ENCODE measurements at regions not wholly inside any gene's neighbourhood (a gene's known extent, or its start where the extent isn't known, plus 50 kb on each side); places are given as distances from the start of the nearest gene placed in this dataset.

DNA sequence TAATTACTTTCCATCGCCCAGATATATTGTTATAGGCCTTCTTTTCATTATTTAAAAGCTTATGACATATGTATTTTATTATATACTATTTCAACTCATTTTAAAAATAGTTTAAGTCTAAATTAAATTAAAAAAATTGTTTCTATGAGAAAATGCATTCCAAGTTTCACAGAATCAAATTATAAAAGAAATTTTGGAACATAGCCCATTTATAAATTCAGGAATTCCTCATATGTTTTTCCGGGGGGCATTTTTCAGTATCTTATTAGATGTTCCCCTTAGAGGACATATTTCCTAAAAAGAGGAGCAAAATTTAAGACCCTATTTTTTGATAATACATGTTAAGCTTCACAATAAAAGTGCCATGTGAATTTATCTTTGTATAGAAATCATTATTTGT is 119.9 kb upstream of the ATP2B1 start:
- Histone ChIP-seq H3K27ac (no peak overlapping the region), H3K27me3 (no peaks in the 10 kb centered on the region), H3K4me1 (no peaks in the 10 kb centered on the region), H3K9me3 (no peaks in the 10 kb centered on the region), H3K36me3 (no peaks in the 10 kb centered on the region), H3K4me3 (no peak overlapping the region)
- intact Hi-C loops (cut with DNase I; ENCODE audit: low total_unique reads) (no loop called here), in situ Hi-C loops (cut with MboI; ENCODE audit: low pct_ligation_motif_present in 1 of 4, low pct_unique_long_range_greater_than_20kb in 1 of 4, low sequenced_read_pairs in 3 of 4) (no loop called here)
- DNase-seq: no peak
- TF ChIP-seq, protein P1, sequence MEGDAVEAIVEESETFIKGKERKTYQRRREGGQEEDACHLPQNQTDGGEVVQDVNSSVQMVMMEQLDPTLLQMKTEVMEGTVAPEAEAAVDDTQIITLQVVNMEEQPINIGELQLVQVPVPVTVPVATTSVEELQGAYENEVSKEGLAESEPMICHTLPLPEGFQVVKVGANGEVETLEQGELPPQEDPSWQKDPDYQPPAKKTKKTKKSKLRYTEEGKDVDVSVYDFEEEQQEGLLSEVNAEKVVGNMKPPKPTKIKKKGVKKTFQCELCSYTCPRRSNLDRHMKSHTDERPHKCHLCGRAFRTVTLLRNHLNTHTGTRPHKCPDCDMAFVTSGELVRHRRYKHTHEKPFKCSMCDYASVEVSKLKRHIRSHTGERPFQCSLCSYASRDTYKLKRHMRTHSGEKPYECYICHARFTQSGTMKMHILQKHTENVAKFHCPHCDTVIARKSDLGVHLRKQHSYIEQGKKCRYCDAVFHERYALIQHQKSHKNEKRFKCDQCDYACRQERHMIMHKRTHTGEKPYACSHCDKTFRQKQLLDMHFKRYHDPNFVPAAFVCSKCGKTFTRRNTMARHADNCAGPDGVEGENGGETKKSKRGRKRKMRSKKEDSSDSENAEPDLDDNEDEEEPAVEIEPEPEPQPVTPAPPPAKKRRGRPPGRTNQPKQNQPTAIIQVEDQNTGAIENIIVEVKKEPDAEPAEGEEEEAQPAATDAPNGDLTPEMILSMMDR (IDR thresholded peaks at IDR 0.05): no peak
- TF ChIP-seq POLR2AphosphoS5 (IDR thresholded peaks at IDR 0.05) (no peak), POLR2A (IDR thresholded peaks at IDR 0.05) (no peak), EP300 (IDR thresholded peaks at IDR 0.05; ENCODE audit: low read depth) (no peak)
- WGBS, 2 donors (ENCODE audit: low coverage in 1 of 2): 90 to 92% methylated on average over 2 of the region's 2 CpGs

DNA sequence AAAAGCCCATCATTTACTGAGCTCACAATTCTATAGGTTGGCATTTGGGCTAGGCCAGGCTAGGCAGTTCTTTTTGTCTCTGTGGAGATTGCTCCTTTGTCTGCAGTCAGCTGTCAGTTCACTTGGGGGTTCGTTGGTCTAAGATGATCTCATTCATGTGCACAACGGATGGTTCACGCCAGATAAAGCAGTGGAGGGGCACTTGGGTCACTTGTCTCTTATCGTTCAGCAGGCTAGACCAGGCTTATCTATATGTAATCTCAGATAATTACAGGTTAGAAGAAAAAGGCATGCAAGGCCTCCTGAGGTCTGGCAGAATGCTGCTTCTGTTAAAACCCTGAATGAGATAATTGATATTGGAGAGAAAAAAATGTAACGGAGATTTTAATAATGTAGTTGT is 119.0 kb upstream of the ATP2B1 start:
- Histone ChIP-seq H3K27me3 (no peaks in the 10 kb centered on the region), H3K4me1 (no peaks in the 10 kb centered on the region), H3K36me3 (no peaks in the 10 kb centered on the region), H3K9me3 (no peaks in the 10 kb centered on the region), H3K4me3 (no peak overlapping the region), H3K27ac (no peak overlapping the region)
- whole genome bisulfite sequencing, 2 donors (ENCODE audit: low coverage in 1 of 2): 53 to 84% methylated on average over 5 of the region's 5 CpGs
- intact Hi-C loops (cut with DNase I; ENCODE audit: low total_unique reads) (no loop called here), in situ Hi-C loops (cut with MboI; ENCODE audit: low pct_ligation_motif_present in 1 of 4, low pct_unique_long_range_greater_than_20kb in 1 of 4, low sequenced_read_pairs in 3 of 4) (no loop called here)
- TF ChIP-seq POLR2A (IDR thresholded peaks at IDR 0.05): no peak
- TF ChIP-seq, protein P1 (IDR thresholded peaks at IDR 0.05): no peak
- TF ChIP-seq EP300 (IDR thresholded peaks at IDR 0.05; ENCODE audit: low read depth): no peak
- TF ChIP-seq POLR2AphosphoS5 (IDR thresholded peaks at IDR 0.05): no peak
- DNase-seq: no peak

DNA sequence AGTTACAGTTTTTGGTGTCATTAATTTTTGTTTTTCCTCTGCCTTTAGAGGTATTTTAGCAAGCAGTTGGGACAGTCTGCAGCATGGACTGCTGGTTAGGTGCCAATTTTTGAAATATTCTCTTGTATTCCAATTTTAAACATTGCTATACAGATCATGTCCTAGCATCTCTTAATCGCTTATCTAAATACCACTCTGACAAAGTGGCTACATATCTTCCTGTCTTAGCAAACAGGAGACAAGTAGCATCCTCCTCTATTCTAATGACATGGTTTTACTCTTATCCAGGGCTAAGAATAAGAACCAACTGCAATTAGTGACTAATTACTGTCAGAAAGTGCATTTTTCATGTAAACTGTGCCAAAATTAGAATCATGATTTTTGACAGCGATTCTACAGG is 117.8 kb upstream of the ATP2B1 start:
- Histone ChIP-seq H3K27ac (no peak overlapping the region), H3K4me3 (no peak overlapping the region), H3K4me1 (no peaks in the 10 kb centered on the region), H3K36me3 (no peaks in the 10 kb centered on the region), H3K27me3 (no peaks in the 10 kb centered on the region), H3K9me3 (no peaks in the 10 kb centered on the region)
- WGBS, 2 donors (ENCODE audit: low coverage in 1 of 2): 89 to 100% methylated on average over 2 of the region's 2 CpGs
- no peak for DNase-seq
- TF ChIP-seq, protein P1 (IDR thresholded peaks at IDR 0.05): no peak
- TF ChIP-seq POLR2AphosphoS5 (IDR thresholded peaks at IDR 0.05) (no peak), POLR2A (IDR thresholded peaks at IDR 0.05) (no peak), EP300 (IDR thresholded peaks at IDR 0.05; ENCODE audit: low read depth) (no peak)
- in situ Hi-C loops (cut with MboI; ENCODE audit: low pct_ligation_motif_present in 1 of 4, low pct_unique_long_range_greater_than_20kb in 1 of 4, low sequenced_read_pairs in 3 of 4) (no loop called here), intact Hi-C loops (cut with DNase I; ENCODE audit: low total_unique reads) (no loop called here)

DNA sequence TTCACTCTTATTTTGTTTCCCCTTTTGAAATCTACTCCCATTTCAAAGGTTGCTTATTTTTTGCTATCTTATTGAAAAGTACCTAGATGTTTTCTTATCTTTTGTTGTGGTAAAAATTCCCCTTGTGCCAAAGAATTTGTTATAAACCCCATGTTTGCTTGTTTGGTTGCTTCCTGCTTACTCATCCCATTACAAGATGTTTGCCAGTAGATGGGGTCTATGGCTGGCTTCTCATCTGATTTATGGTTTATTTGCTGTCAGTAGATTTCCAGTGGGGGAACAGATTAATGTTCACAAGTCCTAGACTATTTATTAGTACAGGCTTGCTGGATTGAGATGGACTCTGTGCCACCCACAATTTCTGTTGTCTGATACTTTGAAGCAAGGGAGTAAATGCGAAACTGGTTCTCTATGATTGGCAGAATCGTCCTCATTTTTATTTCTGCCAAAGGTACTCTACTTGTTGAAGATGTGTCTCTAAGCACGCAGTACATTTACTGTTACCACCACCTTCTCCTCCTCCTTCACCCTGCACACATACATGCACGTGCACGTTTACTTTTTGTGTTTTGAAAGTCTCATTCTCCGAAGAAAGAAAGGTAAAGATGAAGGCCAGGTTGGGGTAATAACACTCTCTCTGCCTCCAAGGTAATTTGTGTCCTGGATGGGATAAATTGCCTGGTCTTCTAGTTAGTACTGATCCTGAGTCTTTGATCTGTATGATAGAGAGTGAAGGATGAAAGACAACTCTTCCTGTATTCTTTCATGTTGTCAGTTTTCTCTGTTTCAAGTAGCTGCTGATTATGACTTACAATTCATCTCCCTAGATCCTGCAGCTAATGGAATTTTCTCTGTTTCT is 117.2 kb upstream of the ATP2B1 start:
- H3K27me3 ChIP-seq: no peaks in the 10 kb centered on the region
- H3K27ac ChIP-seq: no peak overlapping the region
- 66 to 81% methylated on average over 6 of the region's 6 CpGs for WGBS, 2 donors (ENCODE audit: low coverage in 1 of 2)
- no peaks in the 10 kb centered on the region for H3K9me3 ChIP-seq
- H3K4me3 ChIP-seq: no peak overlapping the region
- TF ChIP-seq POLR2AphosphoS5 (IDR thresholded peaks at IDR 0.05): no peak
- TF ChIP-seq, protein P1 (IDR thresholded peaks at IDR 0.05): no peak
- TF ChIP-seq POLR2A (IDR thresholded peaks at IDR 0.05): no peak
- no peak for TF ChIP-seq EP300 (IDR thresholded peaks at IDR 0.05; ENCODE audit: low read depth)
- intact Hi-C loops (cut with DNase I; ENCODE audit: low total_unique reads): no loop called here
- no peaks in the 10 kb centered on the region for H3K36me3 ChIP-seq
- H3K4me1 ChIP-seq: no peaks in the 10 kb centered on the region
- DNase-seq: no peak
- in situ Hi-C loops (cut with MboI; ENCODE audit: low pct_ligation_motif_present in 1 of 4, low pct_unique_long_range_greater_than_20kb in 1 of 4, low sequenced_read_pairs in 3 of 4): no loop called here

Measured in transverse colon (tissue), 4 donors.